K562 (cell line): ENCODE measurements at regions not wholly inside any gene's neighbourhood (a gene's known extent, or its start where the extent isn't known, plus 50 kb on each side); places are given as distances from the start of the nearest gene placed in this dataset.

Source experiments
- ATAC-seq: fragments of 200-7000 bp; cut with Tn5 transposase; 3 replicates; pipeline ENCODE4 v1.9.1; 2020; ENCODE audit warnings: moderate library complexity
- BruUV-seq: library from RNA; stranded (reverse); fragments of 400-500 nt; replicated peaks from 2 replicates; lab custom pipeline; 2021; lab: Mats Ljungman, UMichigan
- CTCF ChIA-PET: fragments of 300-600 bp; formaldehyde crosslinking; extraction: SDS; loops from one replicate; lab custom pipeline; 2021; ENCODE audit warnings: low intra/inter-chr PET ratio; lab: Yijun Ruan, JAX
- POLR2A ChIA-PET: fragments of 300-600, 350-650 bp; sonication (Branson Sonifier 250); formaldehyde crosslinking; extraction: SDS; loops from one replicate; lab custom pipeline; 2021; ENCODE audit warnings: antibody characterized with exemption, inconsistent platforms; lab: Yijun Ruan, JAX
- DNase-seq, 4 experiments: peaks; one replicate each; pipeline versions ENCODE4 v3.0.0 to v3.0.0-alpha.2; 2011 to 2018; ENCODE audit warnings: low spot score in 3 of 4, mixed read lengths in 3 of 4; ENCODE audit errors: extremely low read depth in 1 of 4
- FAIRE-seq: peaks from 2 replicates; lab custom pipeline; 2011; peaks lifted over from hg19 to GRCh38; lab: Jason Lieb, UNC
- H2AFZ ChIP-seq: 2 replicates; pipeline ENCODE4 v1.6.0; 2011; ENCODE audit warnings: low read depth, low read length, control low read depth, inconsistent platforms
- H3K27ac ChIP-seq: fragments of 200-600 bp; 3 replicates; pipeline ENCODE4 v1.8.0; 2011; ENCODE audit warnings: low read depth, mild to moderate bottlenecking, control low read depth, inconsistent platforms, low read length, moderate library complexity, mixed read lengths; ENCODE audit errors: extremely low read depth
- H3K27me3 ChIP-seq, 2 experiments: fragments of 300-600 bp in 1 of 2; 2 replicates in 1 of 2; 3 replicates in 1 of 2; pipeline versions ENCODE4 v1.6.0 to v1.8.0; 2011; ENCODE audit warnings: inconsistent platforms in 2 of 2, low read length in 2 of 2, mild to moderate bottlenecking in 1 of 2, mixed read lengths in 1 of 2, moderate library complexity in 1 of 2; ENCODE audit not compliant: control insufficient read depth in 2 of 2, insufficient read depth in 2 of 2
- H3K36me3 ChIP-seq: fragments of 300-600 bp; 3 replicates; pipeline ENCODE4 v1.8.0; 2011; ENCODE audit warnings: mild to moderate bottlenecking, low read length, inconsistent platforms; ENCODE audit not compliant: control insufficient read depth, insufficient read depth
- H3K4me1 ChIP-seq, 2 experiments: fragments of 200-600 bp in 1 of 2; replicated peaks in 1 of 2; 2 replicates in 1 of 2; 3 replicates in 1 of 2; pipeline versions ENCODE4 v1.5.1 to v1.8.0; 2011; ENCODE audit warnings: inconsistent platforms in 2 of 2, low read length in 2 of 2, mild to moderate bottlenecking in 1 of 2, mixed read lengths in 1 of 2, moderate library complexity in 1 of 2; ENCODE audit not compliant: control insufficient read depth in 2 of 2, insufficient read depth in 2 of 2
- H3K4me2 ChIP-seq: 2 replicates; pipeline ENCODE4 v1.6.1; 2011; ENCODE audit warnings: low read length, control low read depth, inconsistent platforms, mixed read lengths; ENCODE audit not compliant: insufficient read depth
- H3K4me3 ChIP-seq: fragments of 200-600 bp; sonication (generic), shearing (Covaris generic); 2 replicates; pipeline ENCODE4 v1.5.1; 2016; ENCODE audit warnings: control low read depth, inconsistent platforms
- H3K79me2 ChIP-seq: fragments of 200-600 bp; 3 replicates; pipeline ENCODE4 v1.8.0; 2011; ENCODE audit warnings: low read length, inconsistent platforms; ENCODE audit not compliant: control insufficient read depth, insufficient read depth
- H3K9ac ChIP-seq, 2 experiments: 2 replicates each; pipeline versions ENCODE4 v1.6.0 to v1.6.1; 2011; ENCODE audit warnings: low read depth in 2 of 2, low read length in 2 of 2, control low read depth in 1 of 2, inconsistent platforms in 1 of 2, mild to moderate bottlenecking in 1 of 2, mixed read lengths in 1 of 2; ENCODE audit not compliant: insufficient read depth in 1 of 2
- H3K9me1 ChIP-seq: one replicate; pipeline ENCODE4 v1.6.0; 2011; ENCODE audit warnings: inconsistent platforms, mild to moderate bottlenecking, low read length, moderate library complexity; ENCODE audit not compliant: control insufficient read depth, insufficient read depth
- H3K9me3 ChIP-seq: replicated peaks from 2 replicates; pipeline ENCODE4 v1.5.1; 2011; ENCODE audit warnings: low read depth, low read length, inconsistent platforms; ENCODE audit not compliant: control insufficient read depth, insufficient read depth
- H4K20me1 ChIP-seq: replicated peaks from 2 replicates; pipeline ENCODE4 v1.6.1; 2011; ENCODE audit warnings: low read length, inconsistent platforms, mixed read lengths; ENCODE audit not compliant: control insufficient read depth, insufficient read depth
- CEBPB ChIP-seq: fragments of 450-650 bp; IDR thresholded peaks from 2 replicates; pipeline ENCODE4 v1.6.1; 2016; ENCODE audit warnings: missing genetic modification characterization, missing compliant biosample characterization
- HMBOX1 ChIP-seq: sonication (generic); IDR thresholded peaks from 2 replicates; pipeline ENCODE4 v1.6.1; 2016
- MBD1 ChIP-seq: fragments of 250-450 bp; sonication (Bioruptor Pico); IDR thresholded peaks from 2 replicates; pipeline ENCODE4 v1.8.0; 2022; ENCODE audit warnings: inconsistent platforms
- SFPQ ChIP-seq: fragments of 200-400 bp; formaldehyde crosslinking; IDR thresholded peaks from 2 replicates; pipeline ENCODE4 v1.6.1; 2017; ENCODE audit warnings: mild to moderate bottlenecking, low read depth, low read length, moderate library complexity
- SLC30A9 ChIP-seq: fragments of 250-450 bp; sonication (Bioruptor Pico); IDR thresholded peaks from 2 replicates; pipeline ENCODE4 v1.8.0; 2022; ENCODE audit warnings: mild to moderate bottlenecking, moderate library complexity
- ZNF586 ChIP-seq: fragments of 450-650 bp; formaldehyde crosslinking; conservative IDR thresholded peaks from 2 replicates; pipeline ENCODE4 v1.4.0; 2020; ENCODE audit warnings: mild to moderate bottlenecking, moderate library complexity
- ZNF830 ChIP-seq: fragments of 250-450 bp; sonication (Bioruptor Pico); IDR thresholded peaks from 2 replicates; pipeline ENCODE4 v1.5.0; 2021; ENCODE audit warnings: mild to moderate bottlenecking
- WGBS: fragments of 100-300 bp; shearing (Covaris generic); methylation state at CpG from one replicate; pipeline ENCODE4 v1.1.6; 2016; ENCODE audit warnings: low coverage, mixed read lengths; ENCODE audit not compliant: insufficient coverage; ENCODE audit errors: missing lambda C conversion rate; 5-methylcytosine and 5-hydroxymethylcytosine counted together
- in situ Hi-C: fragments of 300-500 bp; cut with MboI; formaldehyde crosslinking; loops from 4 replicates; pipeline ENCODE4 v1.15.0; 2018; ENCODE audit warnings: inconsistent platforms, mixed read lengths
- intact Hi-C: fragments of 100-400 bp; cut with micrococcal nuclease; formaldehyde crosslinking; loops from 2 replicates; pipeline ENCODE4 v1.14.2; 2022
- TF ChIP-seq, protein P1 (sequence below): sonication (generic); formaldehyde crosslinking; IDR thresholded peaks from 2 replicates; pipeline ENCODE4 v1.4.0; 2020; ENCODE audit warnings: mild to moderate bottlenecking, missing genetic modification reagents

DNA sequence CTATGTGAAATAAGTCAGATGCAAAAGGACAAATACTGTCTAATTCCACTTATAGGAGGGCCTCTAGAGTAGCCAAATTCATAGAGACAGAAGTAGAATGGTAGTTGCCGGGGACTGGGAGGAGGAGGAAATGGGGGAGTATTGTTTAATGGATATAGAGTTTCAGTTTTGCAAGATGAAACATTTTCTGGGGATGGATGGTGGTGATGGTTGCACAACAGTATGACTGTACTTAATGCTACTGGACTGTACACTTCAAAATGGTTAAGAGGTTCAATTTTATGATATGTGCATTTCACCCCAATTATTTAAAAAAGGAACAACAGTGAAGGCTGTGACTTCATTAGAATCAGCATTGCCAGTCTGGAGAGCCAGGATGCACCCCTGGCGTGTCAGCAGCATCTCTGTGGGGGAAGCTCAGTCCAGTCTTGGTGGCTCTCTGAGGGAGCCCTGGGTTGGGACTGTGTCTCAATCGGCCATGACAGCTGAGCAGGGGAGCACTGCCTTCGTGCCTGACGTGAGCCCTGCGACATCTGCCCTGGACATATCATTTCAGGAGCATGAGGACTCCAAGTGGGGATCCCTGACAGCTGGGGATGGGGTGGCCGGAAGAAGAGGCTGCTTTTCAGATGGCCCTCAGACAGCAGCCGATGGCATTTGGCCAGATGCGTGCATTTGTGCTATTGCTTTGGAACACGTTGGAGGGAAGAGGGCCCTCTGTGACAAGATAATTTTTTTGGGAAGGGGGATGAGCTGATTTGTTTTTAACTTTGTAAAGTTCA, 130.8 kb upstream of the STC2 start:
- POLR2A ChIA-PET: no interaction called here

GRCh38 chr5:173457482-173457881, 129.3 kb upstream of the STC2 start:
- BruUV-seq: no TSS peak
- TF ChIP-seq HMBOX1: no peak
- no peak for TF ChIP-seq MBD1 (CRISPR knock-in tag)
- TF ChIP-seq SFPQ: no peak
- no peak for TF ChIP-seq ZNF830 (CRISPR knock-in tag)
- TF ChIP-seq, protein P1, sequence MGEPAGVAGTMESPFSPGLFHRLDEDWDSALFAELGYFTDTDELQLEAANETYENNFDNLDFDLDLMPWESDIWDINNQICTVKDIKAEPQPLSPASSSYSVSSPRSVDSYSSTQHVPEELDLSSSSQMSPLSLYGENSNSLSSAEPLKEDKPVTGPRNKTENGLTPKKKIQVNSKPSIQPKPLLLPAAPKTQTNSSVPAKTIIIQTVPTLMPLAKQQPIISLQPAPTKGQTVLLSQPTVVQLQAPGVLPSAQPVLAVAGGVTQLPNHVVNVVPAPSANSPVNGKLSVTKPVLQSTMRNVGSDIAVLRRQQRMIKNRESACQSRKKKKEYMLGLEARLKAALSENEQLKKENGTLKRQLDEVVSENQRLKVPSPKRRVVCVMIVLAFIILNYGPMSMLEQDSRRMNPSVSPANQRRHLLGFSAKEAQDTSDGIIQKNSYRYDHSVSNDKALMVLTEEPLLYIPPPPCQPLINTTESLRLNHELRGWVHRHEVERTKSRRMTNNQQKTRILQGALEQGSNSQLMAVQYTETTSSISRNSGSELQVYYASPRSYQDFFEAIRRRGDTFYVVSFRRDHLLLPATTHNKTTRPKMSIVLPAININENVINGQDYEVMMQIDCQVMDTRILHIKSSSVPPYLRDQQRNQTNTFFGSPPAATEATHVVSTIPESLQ (CRISPR knock-in tag): no peak
- no peak for TF ChIP-seq SLC30A9 (CRISPR knock-in tag)

More for the DNA sequence above, 130.8 kb upstream of the STC2 start:
- Histone ChIP-seq H3K79me2 (no peaks in the 10 kb centered on the region), H3K4me1 (peaks cover 3 to 22% of the 10 kb centered on the region in 2 experiments; a peak in 3 of 5 replicates), H3K36me3 (no peaks in the 10 kb centered on the region), H3K27ac (no peak overlapping the region), H3K9me3 (no peaks in the 10 kb centered on the region), H2AFZ (no peak overlapping the region), H4K20me1 (no peaks in the 10 kb centered on the region), H3K9me1 (no peaks in the 10 kb centered on the region), H3K4me3 (no peak overlapping the region), H3K9ac (0 out of 4 replicates have a peak overlapping the region, but pooled peaks of 1 of the 2 experiments have one; percentile 27)
- no peak for ATAC-seq
- intact Hi-C loops (no loop called here), in situ Hi-C loops (no loop called here)
- no TSS peak for BruUV-seq
- WGBS: 19% methylated on average over 9 of the region's 10 CpGs
- TF ChIP-seq CEBPB (tag) (peak; percentile 40), ZNF586 (CRISPR knock-in tag) (no peak)
- TF ChIP-seq, all 486 proteins: peak for 1
- DNase-seq (no peak), FAIRE-seq (no peak)
- no peak overlapping the region for H3K4me2 ChIP-seq
- H3K27me3 ChIP-seq: peaks cover 0 to 7% of the 10 kb centered on the region in 2 experiments; a peak in 1 of 5 replicates
- CTCF ChIA-PET: no interaction called here

More at GRCh38 chr5:173457482-173457881, 129.3 kb upstream of the STC2 start:
- no peaks in the 10 kb centered on the region for H3K36me3 ChIP-seq
- H3K79me2 ChIP-seq: no peaks in the 10 kb centered on the region
- ChIA-PET POLR2A (no interaction called here), CTCF (no interaction called here)
- no peaks in the 10 kb centered on the region for H3K9me1 ChIP-seq
- H3K9ac ChIP-seq: no peak overlapping the region
- no peaks in the 10 kb centered on the region for H3K27me3 ChIP-seq
- peaks cover 3 to 25% of the 10 kb centered on the region in 2 experiments; a peak in 3 of 5 replicates for H3K4me1 ChIP-seq
- H3K4me2 ChIP-seq: no peak overlapping the region
- H2AFZ ChIP-seq: no peak overlapping the region
- DNase-seq (no peak), FAIRE-seq (no peak), ATAC-seq (no peak)
- intact Hi-C loops (no loop called here), in situ Hi-C loops (no loop called here)
- no peak overlapping the region for H3K27ac ChIP-seq
- H4K20me1 ChIP-seq: no peaks in the 10 kb centered on the region
- WGBS: 54% methylated on average over 5 of the region's 5 CpGs
- no peaks in the 10 kb centered on the region for H3K9me3 ChIP-seq
- H3K4me3 ChIP-seq: no peak overlapping the region
